ENCODE measurements at regions not wholly inside any gene's neighbourhood (a gene's known extent, or its start where the extent isn't known, plus 50 kb on each side); places are given as distances from the start of the nearest gene placed in this dataset.

DNA sequence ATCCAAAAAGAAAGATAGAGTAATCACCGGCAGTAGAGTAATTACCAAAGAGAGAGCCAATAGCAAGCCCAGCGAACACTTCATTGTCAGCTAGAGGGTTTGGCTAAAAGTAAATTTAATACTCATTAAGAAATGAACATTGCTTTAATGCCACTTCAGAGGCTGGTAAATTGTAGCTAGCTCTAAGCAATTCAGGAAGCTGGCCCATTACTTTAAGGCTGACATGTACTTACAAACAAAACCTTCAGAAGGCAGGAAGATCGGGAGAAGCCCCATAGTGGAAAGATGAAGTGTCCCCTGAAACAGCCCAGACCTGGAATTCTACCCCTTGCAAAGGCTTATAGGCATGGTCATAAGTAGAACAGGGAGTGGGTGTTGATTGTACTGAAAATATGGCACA, 396.6 kb upstream of the ID4 start:
- DNase-seq (ENCODE audit: low read depth, low spot score): no peak
- no peak overlapping the region for H3K4me3 ChIP-seq (replicated peaks in 1 of 2; ENCODE audit: low read depth in 1 of 2, low read length in 2 of 2)
- intact Hi-C loops (cut with micrococcal nuclease): no loop called here
- no peaks in the 10 kb centered on the region for H3K9me3 ChIP-seq (ENCODE audit: control insufficient read depth in 1 of 2, insufficient read depth in 1 of 2, low read depth in 1 of 2, low read length in 2 of 2)
- POLR2A ChIA-PET: no interaction called here
- CTCF ChIA-PET: no interaction called here
- H3K4me1 ChIP-seq (ENCODE audit: control insufficient read depth in 1 of 2, insufficient read depth in 2 of 2, low read length in 2 of 2): no peaks in the 10 kb centered on the region
- H3K9ac ChIP-seq (ENCODE audit: low read length): no peak overlapping the region
- no peaks in the 10 kb centered on the region for H3K36me3 ChIP-seq (ENCODE audit: control insufficient read depth in 1 of 2, insufficient read depth in 2 of 2, low read length in 2 of 2)
- H4K20me1 ChIP-seq (ENCODE audit: insufficient read depth): no peaks in the 10 kb centered on the region
- no peak overlapping the region for H2AFZ ChIP-seq (ENCODE audit: low read depth, low read length, poor library complexity, severe bottlenecking)
- H3K27me3 ChIP-seq (ENCODE audit: insufficient read depth, low read length): no peaks in the 10 kb centered on the region
- no TSS peak for BruUV-seq (replicated peaks)
- H3K27ac ChIP-seq (ENCODE audit: low read depth, low read length): no peak overlapping the region
- no peak for TF ChIP-seq SP1 (IDR thresholded peaks at IDR 0.05; ENCODE audit: low read depth)
- ATAC-seq: no peak
- no peaks in the 10 kb centered on the region for H3K79me2 ChIP-seq (ENCODE audit: insufficient read depth, low read length)
- H3K4me2 ChIP-seq (ENCODE audit: low read length): no peak overlapping the region
- RAD21 ChIA-PET (ENCODE audit: low non-redundant PET in 1 of 2, low total read pairs in 2 of 2, uncharacterized antibody in 2 of 2, unreplicated experiment in 2 of 2): no interaction called here
- no peaks in the 10 kb centered on the region for H3K9me2 ChIP-seq (ENCODE audit: insufficient read depth)

- Histone ChIP-seq H3K27me3 (ENCODE audit: insufficient read depth, low read length) (no peaks in the 10 kb centered on the region), H2AFZ (ENCODE audit: low read depth, low read length, poor library complexity, severe bottlenecking) (no peak overlapping the region), H4K20me1 (ENCODE audit: insufficient read depth) (no peaks in the 10 kb centered on the region), H3K4me3 (replicated peaks in 1 of 2; ENCODE audit: low read depth in 1 of 2, low read length in 2 of 2) (no peak overlapping the region), H3K9ac (ENCODE audit: low read length) (no peak overlapping the region), H3K9me2 (ENCODE audit: insufficient read depth) (no peaks in the 10 kb centered on the region), H3K36me3 (ENCODE audit: control insufficient read depth in 1 of 2, insufficient read depth in 2 of 2, low read length in 2 of 2) (no peaks in the 10 kb centered on the region), H3K4me1 (ENCODE audit: control insufficient read depth in 1 of 2, insufficient read depth in 2 of 2, low read length in 2 of 2) (no peaks in the 10 kb centered on the region), H3K79me2 (ENCODE audit: insufficient read depth, low read length) (no peaks in the 10 kb centered on the region), H3K9me3 (ENCODE audit: control insufficient read depth in 1 of 2, insufficient read depth in 1 of 2, low read depth in 1 of 2, low read length in 2 of 2) (no peaks in the 10 kb centered on the region), H3K4me2 (ENCODE audit: low read length) (no peak overlapping the region), H3K27ac (ENCODE audit: low read depth, low read length) (no peak overlapping the region)
- intact Hi-C loops (cut with micrococcal nuclease): no loop called here
- TF ChIP-seq JUND (IDR thresholded peaks at IDR 0.05) (no peak), CTCF (IDR thresholded peaks at IDR 0.05 in 2 of 3, conservative IDR thresholded peaks at IDR 0.05 in 1 of 3; ENCODE audit: borderline replicate concordance in 1 of 3, insufficient read depth in 1 of 3, low read depth in 2 of 3, low read length in 2 of 3) (no peak), ATF3 (IDR thresholded peaks at IDR 0.05) (no peak), CEBPB (IDR thresholded peaks at IDR 0.05; ENCODE audit: low read depth) (no peak), POLR2AphosphoS5 (IDR thresholded peaks at IDR 0.05; ENCODE audit: low read depth, low read length) (no peak), ZNF274 (IDR thresholded peaks at IDR 0.05; ENCODE audit: low read depth, low read length) (no peak), MAX (IDR thresholded peaks at IDR 0.05) (no peak), SIN3A (IDR thresholded peaks at IDR 0.05; ENCODE audit: low read depth) (no peak), RAD21 (IDR thresholded peaks at IDR 0.05; ENCODE audit: low read depth) (no peak)
- DNase-seq (ENCODE audit: low read depth, low spot score) (no peak), ATAC-seq (no peak)
- BruUV-seq (replicated peaks): no TSS peak
- RAD21 ChIA-PET (ENCODE audit: low non-redundant PET in 1 of 2, low total read pairs in 2 of 2, uncharacterized antibody in 2 of 2, unreplicated experiment in 2 of 2): no interaction called here
- POLR2A ChIA-PET: no interaction called here
- CTCF ChIA-PET: no interaction called here
Observed at GRCh38 chr6:19443411-19443810, 393.8 kb upstream of the ID4 start.
